HG03432 (cell line): ENCODE measurements at regions not wholly inside any gene's neighbourhood (a gene's known extent, or its start where the extent isn't known, plus 50 kb on each side); places are given as distances from the start of the nearest gene placed in this dataset.
A peak's percentile ranks its signal among the peaks of the same experiment; 100 is the strongest.

ENCODE experiments used
- ATAC-seq: cut with Tn5 transposase; IDR thresholded peaks from one replicate; pipeline ENCODE4 v1.9.1; 2021; ENCODE audit warnings: mild to moderate bottlenecking, moderate library complexity; ENCODE audit not compliant: unreplicated experiment

- no peak for ATAC-seq
These were observed 353.9 kb upstream of the THBS1 start for GRCh38 chr15:39227001-39227400.

GRCh38 chr15:39228889-39229288 is 352.0 kb upstream of the THBS1 start:
- no peak for ATAC-seq

- ATAC-seq: no peak
These were observed 350.5 kb upstream of the THBS1 start for GRCh38 chr15:39230205-39230907.

- no peak for ATAC-seq
These were observed 350.0 kb upstream of the THBS1 start for GRCh38 chr15:39230908-39231285.

- ATAC-seq: no peak
These were observed 348.4 kb upstream of the THBS1 start for GRCh38 chr15:39232512-39232911.

GRCh38 chr15:39235084-39235795 is 345.6 kb upstream of the THBS1 start:
- ATAC-seq: peak; percentile 73

GRCh38 chr15:39236375-39236774 is 344.5 kb upstream of the THBS1 start:
- ATAC-seq: no peak

- no peak for ATAC-seq
These were observed 342.4 kb upstream of the THBS1 start for GRCh38 chr15:39238443-39238842.

- no peak for ATAC-seq
These were observed 341.3 kb upstream of the THBS1 start for GRCh38 chr15:39239562-39239961.

- ATAC-seq: no peak
These were observed 338.5 kb upstream of the THBS1 start for GRCh38 chr15:39242345-39242744.

- ATAC-seq: no peak
These were observed 337.5 kb upstream of the THBS1 start for GRCh38 chr15:39243396-39243795.

GRCh38 chr15:39244776-39245175 is 336.1 kb upstream of the THBS1 start:
- no peak for ATAC-seq

GRCh38 chr15:39246523-39246922 is 334.4 kb upstream of the THBS1 start:
- no peak for ATAC-seq

- ATAC-seq: no peak
These were observed 333.3 kb upstream of the THBS1 start for GRCh38 chr15:39247574-39247973.

- no peak for ATAC-seq
These were observed 332.7 kb upstream of the THBS1 start for GRCh38 chr15:39248204-39248603.

GRCh38 chr15:39250001-39250400 is 330.9 kb upstream of the THBS1 start:
- no peak for ATAC-seq

GRCh38 chr15:39250460-39251186 is 330.3 kb upstream of the THBS1 start:
- ATAC-seq: no peak

GRCh38 chr15:39251413-39252133 is 329.3 kb upstream of the THBS1 start:
- ATAC-seq: peak; percentile 45

- ATAC-seq: no peak
These were observed 328.8 kb upstream of the THBS1 start for GRCh38 chr15:39252134-39252470.

GRCh38 chr15:39253552-39253951 is 327.3 kb upstream of the THBS1 start:
- ATAC-seq: no peak

GRCh38 chr15:39254181-39254580 is 326.7 kb upstream of the THBS1 start:
- no peak for ATAC-seq
